ENCODE measurements at regions not wholly inside any gene's neighbourhood (a gene's known extent, or its start where the extent isn't known, plus 50 kb on each side); places are given as distances from the start of the nearest gene placed in this dataset.
A peak's percentile ranks its signal among the peaks of the same experiment; 100 is the strongest.

- TF ChIP-seq RAD21 (IDR thresholded peaks at IDR 0.05 in 1 of 2, conservative IDR thresholded peaks at IDR 0.05 in 1 of 2; ENCODE audit: low read depth in 2 of 2, low read length in 2 of 2) (peak; percentile 70 to 75), ZNF274 (IDR thresholded peaks at IDR 0.05; ENCODE audit: borderline replicate concordance, extremely low read depth, low read length) (no peak), ASH2L (IDR thresholded peaks at IDR 0.05; ENCODE audit: low read length) (no peak), POLR2AphosphoS5 (IDR thresholded peaks at IDR 0.05; ENCODE audit: low read depth, low read length) (no peak)
Measured at GRCh38 chr7:20508109-20508508, 107.4 kb upstream of the ABCB5 start (continued).

Data from H1 (cell line).